Suprapubic skin (tissue), 4 donors: ENCODE measurements at regions not wholly inside any gene's neighbourhood (a gene's known extent, or its start where the extent isn't known, plus 50 kb on each side); places are given as distances from the start of the nearest gene placed in this dataset.

Experiments used
- CTCF ChIP-seq, 2 donors: fragments of 200-600 bp in 1 of 2; fragments of 450-650 bp in 1 of 2; sonication (generic) in 1 of 2; IDR thresholded peaks; one replicate each; pipeline ENCODE4 v1.5.1; 2016 to 2019; ENCODE audit warnings: antibody characterized with exemption in 2 of 2, mild to moderate bottlenecking in 1 of 2, moderate library complexity in 1 of 2
- EP300 ChIP-seq: sonication (generic); formaldehyde crosslinking; IDR thresholded peaks from one replicate; pipeline ENCODE4 v1.6.1; 2017; ENCODE audit warnings: antibody characterized with exemption
- POLR2A ChIP-seq, 2 donors: fragments of 450-650 bp; IDR thresholded peaks; one replicate each; pipeline ENCODE4 v1.6.1; 2017; ENCODE audit warnings: antibody characterized with exemption in 2 of 2, mild to moderate bottlenecking in 2 of 2, moderate library complexity in 2 of 2
- POLR2AphosphoS5 ChIP-seq, 3 donors: sonication (generic); formaldehyde crosslinking; IDR thresholded peaks; one replicate each; pipeline ENCODE4 v1.6.1; 2017; ENCODE audit warnings: antibody characterized with exemption in 3 of 3

GRCh38 chr11:90947930-90948329 is 725.1 kb upstream of the CHORDC1 start:
- TF ChIP-seq CTCF (IDR thresholded peaks at IDR 0.05) (no peak), POLR2AphosphoS5 (IDR thresholded peaks at IDR 0.05) (no peak), EP300 (no peak), POLR2A (IDR thresholded peaks at IDR 0.05) (no peak)
